ENCODE measurements at regions not wholly inside any gene's neighbourhood (a gene's known extent, or its start where the extent isn't known, plus 50 kb on each side); places are given as distances from the start of the nearest gene placed in this dataset.
"Not testable (repeated sequence)": the region's sequence is repeated elsewhere in the genome, so short reads cannot be mapped to it uniquely, and the experiment has no call there.

GRCh38 chr22:22193923-22194322, 50.7 kb upstream of the VPREB1 start:
- DNase-seq = no peak

- not testable (repeated sequence) for DNase-seq
Measured at GRCh38 chr22:22193462-22193861, 51.1 kb upstream of the VPREB1 start.

- DNase-seq = not testable (repeated sequence)
Measured at GRCh38 chr22:22193006-22193405, 51.6 kb upstream of the VPREB1 start.

GRCh38 chr22:22189796-22190195, 54.8 kb upstream of the VPREB1 start:
- DNase-seq = not testable (repeated sequence)

- not testable (repeated sequence) for DNase-seq
Measured at GRCh38 chr22:22187863-22188262, 56.7 kb upstream of the VPREB1 start.

- DNase-seq = no peak
Measured at GRCh38 chr22:22187299-22187698, 57.3 kb upstream of the VPREB1 start.

GRCh38 chr22:22185844-22186499, 58.6 kb upstream of the VPREB1 start:
- DNase-seq = no peak

GRCh38 chr22:22185217-22185616, 59.4 kb upstream of the VPREB1 start:
- no peak for DNase-seq

- no peak for DNase-seq
Measured at GRCh38 chr22:22184277-22184807, 60.2 kb upstream of the VPREB1 start.

GRCh38 chr22:22182990-22183264, 61.7 kb upstream of the VPREB1 start:
- DNase-seq = no peak

GRCh38 chr22:22182218-22182989, 62.2 kb upstream of the VPREB1 start:
- DNase-seq = no peak

- no peak for DNase-seq
Measured at GRCh38 chr22:22181341-22181850, 63.2 kb upstream of the VPREB1 start.

- DNase-seq = no peak
Measured at GRCh38 chr22:22180738-22181285, 63.8 kb upstream of the VPREB1 start.

GRCh38 chr22:22179858-22180257, 64.7 kb upstream of the VPREB1 start:
- no peak for DNase-seq

- no peak for DNase-seq
Measured at GRCh38 chr22:22178992-22179391, 65.6 kb upstream of the VPREB1 start.

GRCh38 chr22:22178355-22178965, 66.1 kb upstream of the VPREB1 start:
- DNase-seq = no peak

- DNase-seq = no peak
Measured at GRCh38 chr22:22176929-22177616, 67.5 kb upstream of the VPREB1 start.

GRCh38 chr22:22172896-22173628, 71.5 kb upstream of the VPREB1 start:
- DNase-seq = not testable (repeated sequence)

GRCh38 chr22:22171357-22172218, 73.0 kb upstream of the VPREB1 start:
- no peak for DNase-seq

GRCh38 chr22:22169923-22170322, 74.7 kb upstream of the VPREB1 start:
- DNase-seq = no peak

All from central memory CD4-positive, alpha-beta T cell (primary cell).